ENCODE measurements at regions not wholly inside any gene's neighbourhood (a gene's known extent, or its start where the extent isn't known, plus 50 kb on each side); places are given as distances from the start of the nearest gene placed in this dataset.

GRCh38 chr21:29231756-29232529 is 66.8 kb upstream of the BACH1 start:
- peaks cover 4% of the 10 kb centered on the region for H3K27me3 Mint-ChIP-seq (ENCODE audit: insufficient read depth, low read depth, poor library complexity)
- Histone ChIP-seq H3K79me2 (replicated peaks; ENCODE audit: insufficient read depth) (no peaks in the 10 kb centered on the region), H2AFZ (0 out of 2 replicates have a peak overlapping the region, but pooled peaks have one; percentile 2), H3K27ac (ENCODE audit: low read depth) (no peak overlapping the region), H3K36me3 (ENCODE audit: insufficient read depth) (no peaks in the 10 kb centered on the region), H3K4me3 (no peak overlapping the region), H3K9me2 (ENCODE audit: insufficient read depth) (no peaks in the 10 kb centered on the region), H3F3A (replicated peaks; ENCODE audit: low read depth) (no peaks in the 10 kb centered on the region), H4K20me1 (replicated peaks; ENCODE audit: insufficient read depth) (no peaks in the 10 kb centered on the region), H3K4me1 (ENCODE audit: insufficient read depth) (no peaks in the 10 kb centered on the region), H3K27me3 (ENCODE audit: insufficient read depth) (no peaks in the 10 kb centered on the region), H3K4me2 (no peak overlapping the region)
- DNase-seq (ENCODE audit: low spot score) (no peak), ATAC-seq (no peak)
- H3K9me3 Mint-ChIP-seq = no peaks in the 10 kb centered on the region
- H3K4me1 Mint-ChIP-seq = peaks cover 8% of the 10 kb centered on the region
- no peak overlapping the region for H3K4me3 Mint-ChIP-seq
- no peaks in the 10 kb centered on the region for H3K36me3 Mint-ChIP-seq (ENCODE audit: low read depth)
- no peak overlapping the region for H3K27ac Mint-ChIP-seq
- TF ChIP-seq ETS1 (IDR thresholded peaks at IDR 0.05) (no peak), ZNF462 (CRISPR knock-in tag; IDR thresholded peaks at IDR 0.05) (no peak), JUNB (IDR thresholded peaks at IDR 0.05; ENCODE audit: unreplicated experiment) (no peak), STAT1 (IDR thresholded peaks at IDR 0.05; ENCODE audit: unreplicated experiment) (no peak), ZNF114 (CRISPR knock-in tag; IDR thresholded peaks at IDR 0.05) (no peak), EZH2 (IDR thresholded peaks at IDR 0.05; ENCODE audit: low read depth, unreplicated experiment) (no peak), REST (IDR thresholded peaks at IDR 0.05; ENCODE audit: unreplicated experiment) (no peak), POLR2AphosphoS5 (IDR thresholded peaks at IDR 0.05; ENCODE audit: low read depth) (no peak), CREB1 (CRISPR knock-in tag; IDR thresholded peaks at IDR 0.05; ENCODE audit: low read depth) (no peak), NANOG (IDR thresholded peaks at IDR 0.05; ENCODE audit: borderline replicate concordance) (no peak), EZH2phosphoT487 (IDR thresholded peaks at IDR 0.05; ENCODE audit: unreplicated experiment) (no peak), ZNF331 (CRISPR knock-in tag; IDR thresholded peaks at IDR 0.05; ENCODE audit: low read depth) (no peak), CTCF (conservative IDR thresholded peaks at IDR 0.05; ENCODE audit: low read depth in 2 of 2) (no peak)

Measured in GM23338 (cell line).